Bronchial epithelial cell (primary cell): ENCODE measurements at regions not wholly inside any gene's neighbourhood (a gene's known extent, or its start where the extent isn't known, plus 50 kb on each side); places are given as distances from the start of the nearest gene placed in this dataset.
A peak's percentile ranks its signal among the peaks of the same experiment; 100 is the strongest.

Experiments
- DNase-seq: peaks from one replicate; pipeline ENCODE4 v3.0.0-alpha.2; 2010; ENCODE audit warnings: low read depth
- FAIRE-seq: peaks from 2 replicates; lab custom pipeline; 2011; peaks lifted over from hg19 to GRCh38; lab: Jason Lieb, UNC
- H3K27me3 ChIP-seq: 2 replicates; pipeline ENCODE4 v1.5.1; 2011; ENCODE audit warnings: low read length; ENCODE audit not compliant: control insufficient read depth, insufficient read depth
- H3K36me3 ChIP-seq: 2 replicates; pipeline ENCODE4 v1.5.1; 2011; ENCODE audit warnings: low read length; ENCODE audit not compliant: control insufficient read depth, insufficient read depth
- H3K4me3 ChIP-seq: 2 replicates; pipeline ENCODE4 v1.5.1; 2011; ENCODE audit warnings: mild to moderate bottlenecking, low read depth, low read length, control low read depth
- TF ChIP-seq, protein P1 (sequence below): IDR thresholded peaks from 2 replicates; pipeline ENCODE4 v1.5.1; 2011; ENCODE audit warnings: mild to moderate bottlenecking, moderate library complexity, low read length, control low read depth, inconsistent platforms; ENCODE audit not compliant: insufficient read depth, severe bottlenecking

GRCh38 chr4:14897217-14897616 is 105.1 kb upstream of the CPEB2 start:
- Histone ChIP-seq H3K36me3 (no peaks in the 10 kb centered on the region), H3K4me3 (no peak overlapping the region), H3K27me3 (no peaks in the 10 kb centered on the region)
- FAIRE-seq, result no peak
- peak; percentile 86 for DNase-seq
- TF ChIP-seq, protein P1, sequence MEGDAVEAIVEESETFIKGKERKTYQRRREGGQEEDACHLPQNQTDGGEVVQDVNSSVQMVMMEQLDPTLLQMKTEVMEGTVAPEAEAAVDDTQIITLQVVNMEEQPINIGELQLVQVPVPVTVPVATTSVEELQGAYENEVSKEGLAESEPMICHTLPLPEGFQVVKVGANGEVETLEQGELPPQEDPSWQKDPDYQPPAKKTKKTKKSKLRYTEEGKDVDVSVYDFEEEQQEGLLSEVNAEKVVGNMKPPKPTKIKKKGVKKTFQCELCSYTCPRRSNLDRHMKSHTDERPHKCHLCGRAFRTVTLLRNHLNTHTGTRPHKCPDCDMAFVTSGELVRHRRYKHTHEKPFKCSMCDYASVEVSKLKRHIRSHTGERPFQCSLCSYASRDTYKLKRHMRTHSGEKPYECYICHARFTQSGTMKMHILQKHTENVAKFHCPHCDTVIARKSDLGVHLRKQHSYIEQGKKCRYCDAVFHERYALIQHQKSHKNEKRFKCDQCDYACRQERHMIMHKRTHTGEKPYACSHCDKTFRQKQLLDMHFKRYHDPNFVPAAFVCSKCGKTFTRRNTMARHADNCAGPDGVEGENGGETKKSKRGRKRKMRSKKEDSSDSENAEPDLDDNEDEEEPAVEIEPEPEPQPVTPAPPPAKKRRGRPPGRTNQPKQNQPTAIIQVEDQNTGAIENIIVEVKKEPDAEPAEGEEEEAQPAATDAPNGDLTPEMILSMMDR, result peak; percentile 33

- no peaks in the 10 kb centered on the region for H3K36me3 ChIP-seq
- H3K27me3 ChIP-seq, result no peaks in the 10 kb centered on the region
- TF ChIP-seq, protein P1, result no peak
- FAIRE-seq, result no peak
- H3K4me3 ChIP-seq, result no peak overlapping the region
- DNase-seq, result no peak
Observed at GRCh38 chr4:14898989-14899388, 103.3 kb upstream of the CPEB2 start.

DNA sequence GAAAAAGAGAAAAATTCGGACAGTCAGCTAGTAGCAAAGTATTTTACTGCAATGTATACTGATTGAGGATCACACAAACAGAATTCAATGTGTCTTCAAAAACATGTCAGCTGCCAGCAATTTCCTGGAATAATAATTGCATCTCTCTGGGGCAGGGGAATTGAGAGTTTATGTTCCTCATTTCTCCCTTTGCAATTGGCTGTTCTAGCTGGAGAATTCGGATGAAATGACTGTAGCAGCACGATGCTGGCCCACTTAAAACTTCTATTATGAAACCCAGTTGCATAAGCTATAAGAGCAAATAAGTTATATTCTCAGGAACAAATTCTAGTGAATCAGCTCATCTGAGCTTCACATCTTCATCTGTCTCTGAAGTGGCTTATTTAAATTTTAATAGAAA is 99.9 kb upstream of the CPEB2 start:
- no peak for FAIRE-seq
- H3K27me3 ChIP-seq, result no peaks in the 10 kb centered on the region
- TF ChIP-seq, protein P1, result no peak

DNA sequence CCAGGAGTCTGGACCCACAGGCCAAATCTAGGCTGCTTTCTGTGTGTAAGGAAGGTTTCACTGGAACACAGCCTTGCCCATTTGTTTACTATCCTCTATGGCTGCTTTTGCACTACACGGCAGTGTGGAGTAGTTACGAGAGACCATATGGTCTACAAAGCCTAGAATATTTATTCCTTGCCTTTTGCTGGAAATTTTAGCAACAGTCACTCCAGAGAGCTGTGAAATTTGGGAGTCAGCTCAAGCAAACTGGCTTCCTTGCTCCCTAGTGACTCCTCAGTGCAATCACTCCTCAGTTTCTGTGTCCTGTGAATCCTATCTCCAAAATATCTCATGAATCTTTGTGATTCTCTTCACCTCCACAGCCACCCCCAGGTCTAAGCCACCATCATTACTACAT is 99.0 kb upstream of the CPEB2 start:
- no peaks in the 10 kb centered on the region for H3K36me3 ChIP-seq
- TF ChIP-seq, protein P1, result no peak
- FAIRE-seq, result no peak
- no peak for DNase-seq
- H3K4me3 ChIP-seq, result no peak overlapping the region
- no peaks in the 10 kb centered on the region for H3K27me3 ChIP-seq

More for the DNA sequence above, 99.9 kb upstream of the CPEB2 start:
- Histone ChIP-seq H3K36me3 (no peaks in the 10 kb centered on the region), H3K4me3 (no peak overlapping the region)
- no peak for DNase-seq

DNA sequence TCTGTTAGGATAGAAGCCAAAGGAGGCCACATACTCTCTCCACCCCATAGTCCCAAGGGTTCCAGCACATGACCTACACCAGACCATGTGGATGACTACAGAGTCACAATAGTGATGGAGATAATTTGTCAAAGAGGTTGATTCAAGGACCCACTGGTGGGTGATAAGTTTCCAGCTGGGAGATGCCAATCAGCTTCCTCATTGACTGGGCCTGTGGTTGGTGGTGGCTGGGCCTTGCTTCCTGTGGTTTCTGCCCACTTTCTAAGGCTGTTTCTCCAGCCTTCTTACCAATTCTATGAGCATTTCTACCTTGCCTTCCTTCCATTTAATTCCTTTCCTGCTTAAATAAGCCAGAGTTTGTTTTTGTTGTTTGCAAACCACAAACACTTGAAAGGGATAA is 95.5 kb upstream of the CPEB2 start:
- FAIRE-seq, result peak; percentile 95
- no peak for DNase-seq
- no peaks in the 10 kb centered on the region for H3K36me3 ChIP-seq
- H3K4me3 ChIP-seq, result no peak overlapping the region
- no peaks in the 10 kb centered on the region for H3K27me3 ChIP-seq
- TF ChIP-seq, protein P1, result no peak

GRCh38 chr4:14908635-14909034 is 93.6 kb upstream of the CPEB2 start:
- peak; percentile 94 for DNase-seq
- Histone ChIP-seq H3K36me3 (no peaks in the 10 kb centered on the region), H3K4me3 (no peak overlapping the region), H3K27me3 (no peaks in the 10 kb centered on the region)
- FAIRE-seq, result peak; percentile 94
- TF ChIP-seq, protein P1, result no peak
